Nephron (organoid): ENCODE measurements at regions not wholly inside any gene's neighbourhood (a gene's known extent, or its start where the extent isn't known, plus 50 kb on each side); places are given as distances from the start of the nearest gene placed in this dataset.
A peak's percentile ranks its signal among the peaks of the same experiment; 100 is the strongest.

Experiments
- H3K27ac Mint-ChIP-seq, 3 experiments: 2 replicates each; pipeline ENCODE4 v1.8.0; 2020; ENCODE audit warnings: mixed read lengths in 3 of 3, mild to moderate bottlenecking in 2 of 3, moderate library complexity in 1 of 3
- H3K27me3 Mint-ChIP-seq: 2 replicates; pipeline ENCODE4 v1.8.0; 2021; ENCODE audit warnings: low read depth, mild to moderate bottlenecking, moderate library complexity, mixed read lengths
- H3K36me3 Mint-ChIP-seq: 2 replicates; pipeline ENCODE4 v1.8.0; 2020; ENCODE audit warnings: low read depth, mixed read lengths
- H3K4me1 Mint-ChIP-seq: 2 replicates; pipeline ENCODE4 v1.8.0; 2020; ENCODE audit warnings: mixed read lengths
- H3K4me3 Mint-ChIP-seq, 3 experiments: 2 replicates each; pipeline ENCODE4 v1.8.0; 2020; ENCODE audit warnings: mild to moderate bottlenecking in 3 of 3, mixed read lengths in 3 of 3, moderate library complexity in 2 of 3
- H3K9me3 Mint-ChIP-seq: 2 replicates; pipeline ENCODE4 v1.8.0; 2020; ENCODE audit warnings: mixed read lengths
- TF ChIP-seq, protein P1 (sequence below), 3 experiments: fragments of 200-600 bp; sonication (generic); IDR thresholded peaks; one replicate each; pipeline ENCODE4 v1.5.0; 2021; ENCODE audit warnings: antibody characterized with exemption in 3 of 3; ENCODE audit not compliant: unreplicated experiment in 3 of 3

- Mint-ChIP-seq H3K4me3 (no peak overlapping the region), H3K36me3 (no peaks in the 10 kb centered on the region)
Observed at GRCh38 chr13:64414381-64414780, 2815.8 kb downstream of the PCDH9 start.

GRCh38 chr13:64413529-64413928, 2816.6 kb downstream of the PCDH9 start:
- Mint-ChIP-seq H3K4me1 (peaks cover 8% of the 10 kb centered on the region), H3K4me3 (no peak overlapping the region), H3K36me3 (no peaks in the 10 kb centered on the region), H3K27me3 (no peaks in the 10 kb centered on the region), H3K27ac (no peak overlapping the region), H3K9me3 (peaks cover 2% of the 10 kb centered on the region)
- TF ChIP-seq, protein P1, sequence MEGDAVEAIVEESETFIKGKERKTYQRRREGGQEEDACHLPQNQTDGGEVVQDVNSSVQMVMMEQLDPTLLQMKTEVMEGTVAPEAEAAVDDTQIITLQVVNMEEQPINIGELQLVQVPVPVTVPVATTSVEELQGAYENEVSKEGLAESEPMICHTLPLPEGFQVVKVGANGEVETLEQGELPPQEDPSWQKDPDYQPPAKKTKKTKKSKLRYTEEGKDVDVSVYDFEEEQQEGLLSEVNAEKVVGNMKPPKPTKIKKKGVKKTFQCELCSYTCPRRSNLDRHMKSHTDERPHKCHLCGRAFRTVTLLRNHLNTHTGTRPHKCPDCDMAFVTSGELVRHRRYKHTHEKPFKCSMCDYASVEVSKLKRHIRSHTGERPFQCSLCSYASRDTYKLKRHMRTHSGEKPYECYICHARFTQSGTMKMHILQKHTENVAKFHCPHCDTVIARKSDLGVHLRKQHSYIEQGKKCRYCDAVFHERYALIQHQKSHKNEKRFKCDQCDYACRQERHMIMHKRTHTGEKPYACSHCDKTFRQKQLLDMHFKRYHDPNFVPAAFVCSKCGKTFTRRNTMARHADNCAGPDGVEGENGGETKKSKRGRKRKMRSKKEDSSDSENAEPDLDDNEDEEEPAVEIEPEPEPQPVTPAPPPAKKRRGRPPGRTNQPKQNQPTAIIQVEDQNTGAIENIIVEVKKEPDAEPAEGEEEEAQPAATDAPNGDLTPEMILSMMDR (IDR thresholded peaks at IDR 0.05; ENCODE audit: unreplicated experiment in 3 of 3) = no peak

More at GRCh38 chr13:64414381-64414780, 2815.8 kb downstream of the PCDH9 start:
- TF ChIP-seq, protein P1 (IDR thresholded peaks at IDR 0.05; ENCODE audit: unreplicated experiment in 3 of 3) = no peak
- H3K27me3 Mint-ChIP-seq = no peaks in the 10 kb centered on the region
- peaks cover 2% of the 10 kb centered on the region for H3K9me3 Mint-ChIP-seq
- H3K4me1 Mint-ChIP-seq = peaks cover 2% of the 10 kb centered on the region
- no peak overlapping the region for H3K27ac Mint-ChIP-seq

DNA sequence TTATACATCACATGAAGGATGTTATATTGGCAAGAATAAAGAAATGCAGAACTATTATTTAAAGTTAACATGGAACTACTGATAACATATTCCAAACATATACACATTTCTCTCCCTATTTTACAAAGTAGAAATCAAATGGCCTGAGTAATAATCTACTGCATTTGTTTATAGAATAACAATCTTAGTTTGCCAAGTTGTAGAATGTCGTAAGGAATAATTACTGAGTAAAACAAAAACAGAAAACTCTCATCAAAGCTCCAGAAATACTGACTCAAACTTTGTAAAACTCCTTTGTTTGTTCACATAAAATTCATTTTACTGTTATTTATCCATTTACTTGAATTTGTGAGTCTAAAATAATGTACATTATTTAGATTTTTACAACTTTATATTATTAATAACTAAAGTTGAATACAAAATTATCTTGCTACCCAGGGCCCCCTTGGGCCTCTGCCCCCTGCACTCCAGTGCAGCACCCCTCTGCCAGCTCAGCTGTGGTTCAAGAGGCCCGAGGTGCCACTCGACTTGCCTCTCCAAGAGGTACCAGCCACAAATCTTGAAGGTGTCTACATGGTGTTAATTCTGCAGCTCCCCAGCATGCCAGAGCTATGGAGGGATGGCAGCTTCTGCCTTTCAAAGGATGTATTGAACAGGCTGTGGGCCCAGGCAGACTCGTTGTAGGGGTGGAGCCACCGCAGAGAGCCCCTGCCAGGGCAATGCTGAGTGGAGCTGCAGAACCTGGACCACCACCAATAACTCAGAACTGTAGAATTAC, 2819.7 kb downstream of the PCDH9 start:
- Mint-ChIP-seq H3K27ac (no peak overlapping the region), H3K36me3 (no peaks in the 10 kb centered on the region)

DNA sequence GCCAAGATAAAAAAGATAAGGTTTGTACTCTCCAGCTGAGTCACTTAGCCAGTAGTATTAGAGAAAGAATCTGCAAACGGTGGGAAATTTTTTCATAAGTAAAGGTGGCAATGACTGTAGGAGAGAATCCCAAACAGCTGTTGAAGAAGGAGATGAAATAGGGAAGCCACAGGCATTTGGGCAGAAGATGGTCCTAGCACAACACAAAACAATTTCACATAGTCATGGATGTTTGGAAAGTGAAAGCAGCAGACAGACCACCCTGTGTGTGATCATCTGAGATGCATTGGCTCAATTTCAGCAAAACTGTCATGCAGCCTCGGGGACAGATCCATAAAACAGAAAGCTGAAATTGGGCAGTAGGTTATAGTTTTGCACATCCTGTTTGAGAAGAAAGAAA, 2832.4 kb downstream of the PCDH9 start:
- H3K27ac Mint-ChIP-seq = peak overlapping the region in 1 of 3 experiments; percentile 44
- H3K36me3 Mint-ChIP-seq = no peaks in the 10 kb centered on the region
- TF ChIP-seq, protein P1 (IDR thresholded peaks at IDR 0.05; ENCODE audit: unreplicated experiment in 3 of 3) = no peak
- no peaks in the 10 kb centered on the region for H3K27me3 Mint-ChIP-seq
- H3K9me3 Mint-ChIP-seq = no peaks in the 10 kb centered on the region
- peaks cover 25% of the 10 kb centered on the region for H3K4me1 Mint-ChIP-seq
- no peak overlapping the region for H3K4me3 Mint-ChIP-seq

More for the DNA sequence above, 2819.7 kb downstream of the PCDH9 start:
- Mint-ChIP-seq H3K9me3 (peaks cover 2% of the 10 kb centered on the region), H3K4me3 (no peak overlapping the region), H3K27me3 (no peaks in the 10 kb centered on the region), H3K4me1 (peaks cover 8% of the 10 kb centered on the region)
- TF ChIP-seq, protein P1 (IDR thresholded peaks at IDR 0.05; ENCODE audit: unreplicated experiment in 3 of 3) = no peak

DNA sequence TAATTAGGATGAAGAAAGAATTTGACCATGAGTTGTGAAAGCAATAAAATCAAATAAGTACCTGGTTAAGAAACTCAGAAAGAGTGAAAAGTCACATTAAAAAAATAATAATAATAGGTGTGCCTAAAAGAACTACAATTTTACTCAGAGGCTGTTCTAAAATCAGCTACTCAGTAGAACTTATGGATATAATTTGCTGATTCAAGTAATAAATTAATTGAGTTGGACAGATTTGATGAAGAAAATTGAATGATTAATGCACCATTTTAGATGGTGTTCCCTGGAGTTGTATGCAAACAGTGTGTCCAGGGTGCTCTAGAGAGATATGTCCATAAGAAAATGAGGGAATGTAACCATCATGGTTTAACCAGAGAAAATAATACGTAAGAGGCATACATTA, 2852.5 kb downstream of the PCDH9 start:
- no peaks in the 10 kb centered on the region for H3K4me1 Mint-ChIP-seq
- no peak overlapping the region for H3K4me3 Mint-ChIP-seq
- H3K9me3 Mint-ChIP-seq = peaks cover 9% of the 10 kb centered on the region
- TF ChIP-seq, protein P1 (IDR thresholded peaks at IDR 0.05; ENCODE audit: unreplicated experiment in 3 of 3) = no peak
- no peak overlapping the region for H3K27ac Mint-ChIP-seq
- H3K36me3 Mint-ChIP-seq = peaks cover 4% of the 10 kb centered on the region
- H3K27me3 Mint-ChIP-seq = no peaks in the 10 kb centered on the region

- no peak overlapping the region for H3K27ac Mint-ChIP-seq
- TF ChIP-seq, protein P1 (IDR thresholded peaks at IDR 0.05; ENCODE audit: unreplicated experiment in 3 of 3) = no peak
- peaks cover 4% of the 10 kb centered on the region for H3K36me3 Mint-ChIP-seq
- H3K4me3 Mint-ChIP-seq = no peak overlapping the region
- H3K9me3 Mint-ChIP-seq = peaks cover 21% of the 10 kb centered on the region
- no peaks in the 10 kb centered on the region for H3K27me3 Mint-ChIP-seq
- no peaks in the 10 kb centered on the region for H3K4me1 Mint-ChIP-seq
Observed at GRCh38 chr13:64371461-64371860, 2858.7 kb downstream of the PCDH9 start.
